Neuronal stem cell (in vitro differentiated cells): ENCODE measurements at regions not wholly inside any gene's neighbourhood (a gene's known extent, or its start where the extent isn't known, plus 50 kb on each side); places are given as distances from the start of the nearest gene placed in this dataset.
"Not testable (repeated sequence)": the region's sequence is repeated elsewhere in the genome, so short reads cannot be mapped to it uniquely, and the experiment has no call there.

Source experiments
- DNase-seq: peaks from one replicate; pipeline ENCODE4 v3.0.0-alpha.2; 2013; ENCODE audit warnings: low spot score
- H2AFZ ChIP-seq: one replicate; pipeline ENCODE4 v1.6.1; 2013; ENCODE audit warnings: mild to moderate bottlenecking, low read length, inconsistent platforms
- H2AK5ac ChIP-seq: 2 replicates; pipeline ENCODE4 v1.6.1; 2013; ENCODE audit warnings: low read depth, mild to moderate bottlenecking, inconsistent platforms, low read length, moderate library complexity, mixed read lengths
- H2BK120ac ChIP-seq: 2 replicates; pipeline ENCODE4 v1.6.1; 2013; ENCODE audit warnings: low read depth, mild to moderate bottlenecking, inconsistent platforms, low read length, moderate library complexity, mixed read lengths
- H2BK12ac ChIP-seq: one replicate; pipeline ENCODE4 v1.6.1; 2013; ENCODE audit warnings: low read length, inconsistent platforms
- H2BK15ac ChIP-seq: 2 replicates; pipeline ENCODE4 v1.6.1; 2013; ENCODE audit warnings: mild to moderate bottlenecking, low read length, inconsistent platforms, mixed read lengths
- H2BK5ac ChIP-seq: one replicate; pipeline ENCODE4 v1.6.1; 2013; ENCODE audit warnings: inconsistent platforms, mild to moderate bottlenecking, low read length, moderate library complexity
- H3K14ac ChIP-seq: one replicate; pipeline ENCODE4 v1.6.1; 2013; ENCODE audit warnings: low read length, inconsistent platforms
- H3K18ac ChIP-seq: 2 replicates; pipeline ENCODE4 v1.6.1; 2013; ENCODE audit warnings: low read length, inconsistent platforms
- H3K23ac ChIP-seq: 2 replicates; pipeline ENCODE4 v1.6.1; 2013; ENCODE audit warnings: low read depth, mild to moderate bottlenecking, mixed read lengths, low read length, inconsistent platforms; ENCODE audit not compliant: poor library complexity
- H3K27ac ChIP-seq: replicated peaks from 3 replicates; pipeline ENCODE4 v1.5.1; 2013; ENCODE audit warnings: low read length, inconsistent platforms
- H3K27me3 ChIP-seq, 3 experiments: 2 replicates each; pipeline ENCODE4 v1.6.1; 2013; ENCODE audit warnings: low read length in 3 of 3, mild to moderate bottlenecking in 2 of 3, inconsistent platforms in 1 of 3, low read depth in 1 of 3, mixed read lengths in 1 of 3, moderate library complexity in 1 of 3; ENCODE audit not compliant: control insufficient read depth in 3 of 3, insufficient read depth in 3 of 3
- H3K36me3 ChIP-seq, 2 donors: replicated peaks in 1 of 2; 2 replicates each; pipeline ENCODE4 v1.6.1; 2013; ENCODE audit warnings: low read length in 2 of 2; ENCODE audit not compliant: control insufficient read depth in 2 of 2, insufficient read depth in 2 of 2
- H3K4ac ChIP-seq: 2 replicates; pipeline ENCODE4 v1.6.1; 2013; ENCODE audit warnings: inconsistent platforms, mild to moderate bottlenecking, low read length, moderate library complexity
- H3K4me1 ChIP-seq, 2 donors: 1 replicate in 1 of 2; 2 replicates in 1 of 2; pipeline ENCODE4 v1.6.1; 2013; ENCODE audit warnings: low read length in 2 of 2, low read depth in 1 of 2; ENCODE audit not compliant: control insufficient read depth in 2 of 2, insufficient read depth in 1 of 2
- H3K4me2 ChIP-seq: one replicate; pipeline ENCODE4 v1.6.1; 2013; ENCODE audit warnings: mild to moderate bottlenecking, low read length, inconsistent platforms; ENCODE audit not compliant: insufficient read depth, poor library complexity, severe bottlenecking
- H3K4me3 ChIP-seq, 2 donors: 2 replicates each; pipeline ENCODE4 v1.5.1; 2013; ENCODE audit warnings: low read length in 2 of 2, mild to moderate bottlenecking in 2 of 2, inconsistent platforms in 1 of 2, moderate library complexity in 1 of 2
- H3K79me1 ChIP-seq: one replicate; pipeline ENCODE4 v1.6.1; 2013; ENCODE audit warnings: low read depth, mild to moderate bottlenecking, inconsistent platforms, low read length, moderate library complexity
- H3K9ac ChIP-seq: one replicate; pipeline ENCODE4 v1.6.1; 2013; ENCODE audit warnings: mild to moderate bottlenecking, low read depth, low read length, inconsistent platforms; ENCODE audit not compliant: poor library complexity
- H3K9me3 ChIP-seq, 2 donors: replicated peaks in 1 of 2; 2 replicates each; pipeline versions ENCODE3 to v1.6.1; 2013; ENCODE audit warnings: low read length in 2 of 2, mild to moderate bottlenecking in 2 of 2, inconsistent platforms in 1 of 2, low read depth in 1 of 2, mixed read lengths in 1 of 2, moderate library complexity in 1 of 2; ENCODE audit not compliant: control insufficient read depth in 2 of 2, insufficient read depth in 1 of 2
- H4K8ac ChIP-seq: one replicate; pipeline ENCODE4 v1.6.1; 2013; ENCODE audit warnings: low read depth, mild to moderate bottlenecking, inconsistent platforms, low read length, moderate library complexity
- H4K91ac ChIP-seq: one replicate; pipeline ENCODE4 v1.6.1; 2013; ENCODE audit warnings: low read length, low read depth, mild to moderate bottlenecking, inconsistent platforms; ENCODE audit not compliant: poor library complexity
- WGBS, 2 donors: extraction: QIAGEN DNeasy Blood & Tissue Kit; methylation state at CpG; one replicate each; pipeline ENCODE4 v1.1.7; 2013; ENCODE audit warnings: missing lambda C conversion rate in 2 of 2, mixed read lengths in 1 of 2; ENCODE audit not compliant: insufficient read length in 2 of 2, insufficient replicate concordance in 1 of 2; ENCODE audit errors: extremely low coverage in 2 of 2; 5-methylcytosine and 5-hydroxymethylcytosine counted together

DNA sequence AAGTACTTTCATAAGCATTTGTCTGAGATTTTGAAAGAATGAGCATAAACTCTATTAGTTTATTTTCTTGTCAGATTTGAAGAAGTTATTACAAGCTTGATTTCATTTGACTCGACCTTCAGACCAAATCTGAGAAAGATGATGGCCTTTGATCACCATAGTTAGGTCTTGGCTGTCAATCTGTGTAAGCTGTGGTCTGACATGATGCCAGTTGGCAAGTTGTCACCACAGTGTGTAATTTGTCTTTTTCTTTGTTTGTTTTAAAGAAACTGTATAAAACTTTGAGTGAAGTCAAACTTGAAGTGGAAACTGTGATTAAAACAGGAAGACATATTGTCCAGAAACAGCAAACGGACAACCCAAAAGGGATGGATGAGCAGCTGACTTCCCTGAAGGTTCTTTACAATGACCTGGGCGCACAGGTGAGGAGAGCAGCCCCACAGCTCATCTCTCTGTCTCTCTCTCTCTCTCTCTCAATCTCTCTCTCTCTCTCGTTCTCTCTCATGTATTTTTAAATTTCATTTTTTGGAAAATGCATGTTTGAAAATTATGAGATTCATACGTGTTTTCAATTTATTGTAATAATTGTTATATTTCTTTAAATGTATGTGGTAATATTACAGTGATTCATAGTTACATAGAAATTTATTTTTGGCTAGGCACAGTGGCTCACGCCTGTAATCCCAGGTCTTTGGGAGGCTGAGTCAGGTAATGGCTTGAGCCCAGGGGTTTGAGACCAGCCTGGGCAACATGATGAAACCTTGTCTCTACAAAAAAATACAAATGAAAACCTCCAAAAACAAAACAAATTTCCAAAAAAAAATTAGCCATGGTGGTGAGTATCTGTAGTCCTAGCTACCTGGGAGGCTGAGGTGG lies 208.1 kb downstream of the UTRN start:
- Histone ChIP-seq H3K4me3 (no peak overlapping the region), H4K8ac (no peak overlapping the region), H3K4ac (no peak overlapping the region), H3K9ac (no peak overlapping the region), H4K91ac (no peak overlapping the region), H3K4me1 (no peaks in the 10 kb centered on the region), H3K18ac (no peak overlapping the region), H3K9me3 (no peaks in the 10 kb centered on the region), H3K27ac (no peak overlapping the region), H2BK15ac (no peak overlapping the region), H2BK120ac (no peak overlapping the region), H3K23ac (no peak overlapping the region), H2BK12ac (no peak overlapping the region), H3K4me2 (no peak overlapping the region), H3K27me3 (no peaks in the 10 kb centered on the region), H3K36me3 (peaks cover 9 to 69% of the 10 kb centered on the region in 2 donors), H2AK5ac (no peak overlapping the region), H2BK5ac (no peak overlapping the region), H2AFZ (no peak overlapping the region), H3K14ac (no peak overlapping the region), H3K79me1 (no peaks in the 10 kb centered on the region)
- whole genome bisulfite sequencing, 2 donors = no CpG with 5 or more reads among the region's 6 CpGs
- no peak for DNase-seq

DNA sequence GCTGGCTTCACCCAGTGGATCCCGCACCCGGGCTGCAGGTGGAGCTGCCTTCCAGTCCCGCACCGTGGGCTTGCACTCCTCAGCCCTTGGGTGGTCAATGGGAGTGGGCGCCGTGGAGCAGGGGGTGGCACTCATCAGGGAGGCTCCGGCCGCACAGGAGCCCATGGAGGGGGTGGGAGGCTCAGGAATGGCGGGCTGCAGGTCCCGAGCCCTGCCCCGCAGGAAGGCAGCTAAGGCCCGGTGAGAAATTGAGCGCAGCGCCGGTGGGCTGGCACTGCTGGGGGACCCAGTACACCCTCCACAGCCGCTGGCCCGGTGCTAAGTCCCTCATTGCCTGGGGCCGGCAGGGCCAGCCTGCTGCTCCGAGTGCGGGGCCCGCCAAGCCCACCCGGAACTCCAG lies 209.9 kb downstream of the UTRN start:
- not testable (repeated sequence) for H2BK120ac ChIP-seq, H3K18ac ChIP-seq, H3K27ac ChIP-seq, H4K91ac ChIP-seq, H2BK15ac ChIP-seq, DNase-seq, H2BK5ac ChIP-seq, H2AFZ ChIP-seq, H2BK12ac ChIP-seq, H3K4me1 ChIP-seq, H3K79me1 ChIP-seq, H3K9ac ChIP-seq, H2AK5ac ChIP-seq, H3K27me3 ChIP-seq, H3K14ac ChIP-seq, H3K4me3 ChIP-seq, H3K9me3 ChIP-seq, H3K23ac ChIP-seq, H4K8ac ChIP-seq, H3K4ac ChIP-seq, H3K4me2 ChIP-seq
- no CpG with 5 or more reads among the region's 22 CpGs for WGBS, 2 donors
- H3K36me3 ChIP-seq = peaks cover 8 to 71% of the 10 kb centered on the region in 2 donors

DNA sequence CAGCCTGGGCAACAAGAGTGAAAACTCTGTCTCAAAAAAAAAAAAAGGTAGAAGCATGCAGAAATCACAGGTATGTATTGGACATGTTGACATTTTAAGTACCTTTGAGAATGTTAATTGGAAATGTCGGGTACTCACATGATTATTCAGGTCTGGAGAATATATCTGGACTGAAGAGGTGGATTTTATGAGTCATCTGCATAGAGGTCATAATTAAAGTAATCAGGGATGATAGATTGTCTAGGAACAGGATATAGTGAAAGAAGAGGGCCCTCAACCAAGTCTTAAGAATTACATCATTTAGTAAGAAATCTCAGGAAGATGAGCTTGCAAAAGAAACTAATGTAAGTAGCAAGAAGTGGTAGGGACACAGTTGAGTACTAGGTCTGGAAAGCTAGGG lies 212.5 kb downstream of the UTRN start:
- H3K9me3 ChIP-seq = peaks cover 0 to 3% of the 10 kb centered on the region in 2 donors
- no peak overlapping the region for H2BK120ac ChIP-seq
- H3K23ac ChIP-seq = no peak overlapping the region
- H4K91ac ChIP-seq = no peak overlapping the region
- DNase-seq = no peak
- H2BK5ac ChIP-seq = no peak overlapping the region
- no peaks in the 10 kb centered on the region for H3K4me1 ChIP-seq
- H3K36me3 ChIP-seq = peaks cover 4 to 47% of the 10 kb centered on the region in 2 donors
- H2AK5ac ChIP-seq = no peak overlapping the region
- no peak overlapping the region for H3K14ac ChIP-seq
- H4K8ac ChIP-seq = no peak overlapping the region
- no peak overlapping the region for H3K9ac ChIP-seq
- H2AFZ ChIP-seq = no peak overlapping the region
- no peak overlapping the region for H3K18ac ChIP-seq
- H3K79me1 ChIP-seq = no peaks in the 10 kb centered on the region
- no peak overlapping the region for H2BK12ac ChIP-seq
- H3K4me2 ChIP-seq = no peak overlapping the region
- no peaks in the 10 kb centered on the region for H3K27me3 ChIP-seq
- WGBS, 2 donors = no CpG with 5 or more reads among the region's 1 CpG
- no peak overlapping the region for H3K27ac ChIP-seq
- H3K4me3 ChIP-seq = no peak overlapping the region
- no peak overlapping the region for H2BK15ac ChIP-seq
- no peak overlapping the region for H3K4ac ChIP-seq

DNA sequence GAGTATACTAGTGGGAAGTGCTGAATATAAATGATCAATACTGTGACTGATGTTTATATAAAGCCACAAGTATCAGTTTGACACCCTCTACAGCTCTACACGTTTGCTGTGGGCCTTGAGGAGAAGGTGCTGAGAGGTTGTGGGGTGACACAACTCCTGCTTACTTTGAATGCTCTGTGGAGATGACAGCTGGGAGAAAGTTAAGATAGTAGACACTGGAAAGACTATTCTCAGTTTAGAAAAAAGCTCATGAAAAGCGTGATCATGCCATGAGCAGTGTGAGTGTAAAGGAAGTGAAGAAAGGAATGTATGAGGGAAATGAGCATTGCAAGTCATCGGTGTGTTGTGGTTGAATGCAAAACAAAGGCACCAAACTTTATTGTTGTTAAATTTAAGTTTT lies 215.8 kb downstream of the UTRN start:
- no peak overlapping the region for H4K91ac ChIP-seq
- no peak overlapping the region for H2BK120ac ChIP-seq
- no peak overlapping the region for H2AK5ac ChIP-seq
- no peak overlapping the region for H3K4me2 ChIP-seq
- DNase-seq = no peak
- H2AFZ ChIP-seq = no peak overlapping the region
- no peak overlapping the region for H3K9ac ChIP-seq
- no peak overlapping the region for H3K23ac ChIP-seq
- no peaks in the 10 kb centered on the region for H3K79me1 ChIP-seq
- peaks cover 0 to 12% of the 10 kb centered on the region in 2 donors for H3K9me3 ChIP-seq
- no peak overlapping the region for H3K18ac ChIP-seq
- no peak overlapping the region for H3K14ac ChIP-seq
- no peak overlapping the region for H3K4ac ChIP-seq
- no peak overlapping the region for H3K4me3 ChIP-seq
- WGBS, 2 donors = no CpG with 5 or more reads among the region's 3 CpGs
- H2BK15ac ChIP-seq = no peak overlapping the region
- no peak overlapping the region for H2BK12ac ChIP-seq
- H3K4me1 ChIP-seq = no peaks in the 10 kb centered on the region
- H3K36me3 ChIP-seq = peaks cover 2 to 29% of the 10 kb centered on the region in 2 donors
- no peak overlapping the region for H3K27ac ChIP-seq
- H4K8ac ChIP-seq = no peak overlapping the region
- H2BK5ac ChIP-seq = no peak overlapping the region
- H3K27me3 ChIP-seq = no peaks in the 10 kb centered on the region
